ENCODE measurements at regions not wholly inside any gene's neighbourhood (a gene's known extent, or its start where the extent isn't known, plus 50 kb on each side); places are given as distances from the start of the nearest gene placed in this dataset.

DNA sequence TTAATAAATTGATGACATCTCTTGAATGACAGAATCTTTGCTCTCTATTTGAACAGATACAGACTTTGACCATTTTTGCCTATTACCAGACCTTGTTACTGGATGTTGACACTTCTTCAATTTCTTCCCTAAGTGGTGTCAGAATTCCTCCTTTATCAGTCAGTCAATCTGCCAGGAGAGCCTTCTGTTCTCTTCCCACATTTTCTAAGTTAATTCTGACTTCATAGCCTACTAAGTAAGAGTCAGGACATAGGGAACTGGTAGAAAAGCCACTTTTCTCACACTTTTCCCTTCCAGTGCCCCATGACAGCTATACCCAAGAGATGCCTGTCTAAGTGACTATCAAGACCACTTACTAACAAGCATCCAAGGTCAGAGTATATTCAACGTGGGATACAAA, 1187.5 kb upstream of the NXPH2 start:
- BruUV-seq (replicated peaks), result no TSS peak
- Histone ChIP-seq H3K27ac (ENCODE audit: extremely low read depth, low read depth, low read length) (no peak overlapping the region), H3K4me2 (ENCODE audit: insufficient read depth, low read length) (no peak overlapping the region), H2AFZ (ENCODE audit: low read depth, low read length) (no peak overlapping the region), H3K4me1 (replicated peaks in 1 of 2; ENCODE audit: control insufficient read depth in 2 of 2, insufficient read depth in 2 of 2, low read length in 2 of 2) (no peaks in the 10 kb centered on the region), H3K9me1 (ENCODE audit: control insufficient read depth, insufficient read depth, low read length) (no peaks in the 10 kb centered on the region), H4K20me1 (replicated peaks; ENCODE audit: control insufficient read depth, insufficient read depth, low read length) (no peaks in the 10 kb centered on the region), H3K79me2 (ENCODE audit: control insufficient read depth, insufficient read depth, low read length) (no peaks in the 10 kb centered on the region), H3K9ac (ENCODE audit: insufficient read depth in 1 of 2, low read depth in 2 of 2, low read length in 2 of 2) (no peak overlapping the region), H3K4me3 (no peak overlapping the region), H3K9me3 (replicated peaks; ENCODE audit: control insufficient read depth, insufficient read depth, low read depth, low read length) (peaks cover 3% of the 10 kb centered on the region; the same call in 1 of the 2 replicates), H3K36me3 (ENCODE audit: control insufficient read depth, insufficient read depth, low read length) (no peaks in the 10 kb centered on the region), H3K27me3 (ENCODE audit: control insufficient read depth in 2 of 2, insufficient read depth in 2 of 2, low read length in 2 of 2) (no peaks in the 10 kb centered on the region)
- CTCF ChIA-PET (ENCODE audit: low intra/inter-chr PET ratio), result no interaction called here
- 0% methylated on average over 1 of the region's 1 CpG for WGBS (ENCODE audit: insufficient coverage, low coverage, missing lambda C conversion rate)
- in situ Hi-C loops (cut with MboI) (no loop called here), intact Hi-C loops (cut with micrococcal nuclease) (no loop called here)
- POLR2A ChIA-PET, result no interaction called here
- no peak for FAIRE-seq
- DNase-seq (ENCODE audit: extremely low read depth in 1 of 4, low spot score in 3 of 4), result no peak
- ATAC-seq, result no peak
- TF ChIP-seq CBX8 (IDR thresholded peaks at IDR 0.05; ENCODE audit: borderline replicate concordance, extremely low read depth, low read depth, low read length, poor library complexity, severe bottlenecking) (no peak), JUND (IDR thresholded peaks at IDR 0.05; ENCODE audit: borderline replicate concordance, low read depth, low read length) (no peak), JUND (tag; IDR thresholded peaks at IDR 0.05; ENCODE audit: borderline replicate concordance, low read depth, low read length) (no peak), NRF1 (conservative IDR thresholded peaks at IDR 0.05 in 1 of 2, IDR thresholded peaks at IDR 0.05 in 1 of 2) (no peak), TCF7 (IDR thresholded peaks at IDR 0.05; ENCODE audit: borderline replicate concordance) (no peak), RBM25 (IDR thresholded peaks at IDR 0.05; ENCODE audit: low read depth, low read length, severe bottlenecking) (no peak), CHD2 (IDR thresholded peaks at IDR 0.05; ENCODE audit: low read depth, low read length) (no peak), FOS (IDR thresholded peaks at IDR 0.05; ENCODE audit: extremely low read depth, insufficient read length) (no peak), CBFA2T3 (IDR thresholded peaks at IDR 0.05) (no peak), MYNN (IDR thresholded peaks at IDR 0.05) (no peak), MYNN (CRISPR knock-in tag; IDR thresholded peaks at IDR 0.05) (no peak), TAF9B (IDR thresholded peaks at IDR 0.05; ENCODE audit: partially characterized antibody) (no peak)
- TF ChIP-seq, protein P1, sequence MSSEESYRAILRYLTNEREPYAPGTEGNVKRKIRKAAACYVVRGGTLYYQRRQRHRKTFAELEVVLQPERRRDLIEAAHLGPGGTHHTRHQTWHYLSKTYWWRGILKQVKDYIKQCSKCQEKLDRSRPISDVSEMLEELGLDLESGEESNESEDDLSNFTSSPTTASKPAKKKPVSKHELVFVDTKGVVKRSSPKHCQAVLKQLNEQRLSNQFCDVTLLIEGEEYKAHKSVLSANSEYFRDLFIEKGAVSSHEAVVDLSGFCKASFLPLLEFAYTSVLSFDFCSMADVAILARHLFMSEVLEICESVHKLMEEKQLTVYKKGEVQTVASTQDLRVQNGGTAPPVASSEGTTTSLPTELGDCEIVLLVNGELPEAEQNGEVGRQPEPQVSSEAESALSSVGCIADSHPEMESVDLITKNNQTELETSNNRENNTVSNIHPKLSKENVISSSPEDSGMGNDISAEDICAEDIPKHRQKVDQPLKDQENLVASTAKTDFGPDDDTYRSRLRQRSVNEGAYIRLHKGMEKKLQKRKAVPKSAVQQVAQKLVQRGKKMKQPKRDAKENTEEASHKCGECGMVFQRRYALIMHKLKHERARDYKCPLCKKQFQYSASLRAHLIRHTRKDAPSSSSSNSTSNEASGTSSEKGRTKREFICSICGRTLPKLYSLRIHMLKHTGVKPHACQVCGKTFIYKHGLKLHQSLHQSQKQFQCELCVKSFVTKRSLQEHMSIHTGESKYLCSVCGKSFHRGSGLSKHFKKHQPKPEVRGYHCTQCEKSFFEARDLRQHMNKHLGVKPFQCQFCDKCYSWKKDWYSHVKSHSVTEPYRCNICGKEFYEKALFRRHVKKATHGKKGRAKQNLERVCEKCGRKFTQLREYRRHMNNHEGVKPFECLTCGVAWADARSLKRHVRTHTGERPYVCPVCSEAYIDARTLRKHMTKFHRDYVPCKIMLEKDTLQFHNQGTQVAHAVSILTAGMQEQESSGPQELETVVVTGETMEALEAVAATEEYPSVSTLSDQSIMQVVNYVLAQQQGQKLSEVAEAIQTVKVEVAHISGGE (CRISPR knock-in tag; IDR thresholded peaks at IDR 0.05), result no peak
- TF ChIP-seq, protein P2, sequence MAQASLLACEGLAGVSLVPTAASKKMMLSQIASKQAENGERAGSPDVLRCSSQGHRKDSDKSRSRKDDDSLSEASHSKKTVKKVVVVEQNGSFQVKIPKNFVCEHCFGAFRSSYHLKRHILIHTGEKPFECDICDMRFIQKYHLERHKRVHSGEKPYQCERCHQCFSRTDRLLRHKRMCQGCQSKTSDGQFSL (CRISPR knock-in tag; IDR thresholded peaks at IDR 0.05), result no peak
- TF ChIP-seq, protein P2 (tag; IDR thresholded peaks at IDR 0.05), result no peak
- TF ChIP-seq, protein P3, sequence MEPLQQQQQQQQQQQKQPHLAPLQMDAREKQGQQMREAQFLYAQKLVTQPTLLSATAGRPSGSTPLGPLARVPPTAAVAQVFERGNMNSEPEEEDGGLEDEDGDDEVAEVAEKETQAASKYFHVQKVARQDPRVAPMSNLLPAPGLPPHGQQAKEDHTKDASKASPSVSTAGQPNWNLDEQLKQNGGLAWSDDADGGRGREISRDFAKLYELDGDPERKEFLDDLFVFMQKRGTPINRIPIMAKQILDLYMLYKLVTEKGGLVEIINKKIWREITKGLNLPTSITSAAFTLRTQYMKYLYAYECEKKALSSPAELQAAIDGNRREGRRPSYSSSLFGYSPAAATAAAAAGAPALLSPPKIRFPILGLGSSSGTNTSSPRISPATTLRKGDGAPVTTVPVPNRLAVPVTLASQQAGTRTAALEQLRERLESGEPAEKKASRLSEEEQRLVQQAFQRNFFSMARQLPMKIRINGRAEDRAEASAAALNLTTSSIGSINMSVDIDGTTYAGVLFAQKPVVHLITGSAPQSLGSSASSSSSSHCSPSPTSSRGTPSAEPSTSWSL (CRISPR knock-in tag; IDR thresholded peaks at IDR 0.05; ENCODE audit: borderline replicate concordance), result no peak
